K562 (cell line): ENCODE measurements at regions not wholly inside any gene's neighbourhood (a gene's known extent, or its start where the extent isn't known, plus 50 kb on each side); places are given as distances from the start of the nearest gene placed in this dataset.

ENCODE experiments used
- ARNT ChIP-seq, 2 experiments: fragments of 450-650 bp; IDR thresholded peaks; 2 replicates each; pipeline ENCODE4 v1.6.1; 2016; ENCODE audit warnings: mild to moderate bottlenecking in 1 of 2
- CTBP1 ChIP-seq: fragments of 450-650 bp; IDR thresholded peaks from 2 replicates; pipeline ENCODE4 v1.6.1; 2016; ENCODE audit warnings: borderline replicate concordance
- EP400 ChIP-seq: fragments of 450-650 bp; IDR thresholded peaks from 2 replicates; pipeline ENCODE4 v1.6.1; 2017; ENCODE audit warnings: antibody characterized with exemption, mild to moderate bottlenecking, moderate library complexity
- FOSL1 ChIP-seq: fragments of 200-800 bp; sonication (Bioruptor generic); conservative IDR thresholded peaks from 2 replicates; pipeline ENCODE4 v1.6.1; 2016; ENCODE audit warnings: missing genetic modification characterization, missing compliant biosample characterization
- HDAC2 ChIP-seq: fragments of 450-650 bp; IDR thresholded peaks from 2 replicates; pipeline ENCODE4 v1.6.1; 2016; ENCODE audit warnings: mild to moderate bottlenecking
- JUND ChIP-seq, 2 experiments: IDR thresholded peaks; 2 replicates in 1 of 2; 3 replicates in 1 of 2; pipeline ENCODE4 v1.6.1; 2011; ENCODE audit warnings: borderline replicate concordance in 2 of 2, low read depth in 2 of 2, low read length in 2 of 2, improper control_type of control experiment in 1 of 2, missing biosample characterization in 1 of 2, missing genetic modification characterization in 1 of 2, missing genetic modification reagents in 1 of 2
- MECOM ChIP-seq: fragments of 250-450 bp; sonication (Bioruptor Pico); IDR thresholded peaks from 2 replicates; pipeline ENCODE4 v1.8.0; 2022; ENCODE audit warnings: inconsistent platforms
- NBN ChIP-seq: fragments of 450-650 bp; IDR thresholded peaks from 2 replicates; pipeline ENCODE4 v1.6.1; 2016; ENCODE audit warnings: low read depth, mild to moderate bottlenecking
- NR2C1 ChIP-seq, 2 experiments: fragments of 450-650 bp; IDR thresholded peaks; 2 replicates each; pipeline ENCODE4 v1.6.1; 2017; ENCODE audit warnings: mild to moderate bottlenecking in 2 of 2, antibody characterized with exemption in 1 of 2, inconsistent platforms in 1 of 2, missing compliant biosample characterization in 1 of 2, missing genetic modification characterization in 1 of 2
- POLR2B ChIP-seq: fragments of 450-650 bp; IDR thresholded peaks from 2 replicates; pipeline ENCODE4 v1.6.1; 2018; ENCODE audit warnings: low read depth; ENCODE audit not compliant: partially characterized antibody
- RAD21 ChIP-seq, 2 experiments: fragments of 250-450 bp in 1 of 2; fragments of 450-650 bp in 1 of 2; sonication (Bioruptor Pico) in 1 of 2; formaldehyde crosslinking in 1 of 2; IDR thresholded peaks in 1 of 2; conservative IDR thresholded peaks in 1 of 2; 2 replicates each; pipeline versions ENCODE4 v1.4.0 to v1.8.0; 2020 to 2022; ENCODE audit warnings: mild to moderate bottlenecking in 2 of 2, moderate library complexity in 1 of 2
- RFX5 ChIP-seq: IDR thresholded peaks from 2 replicates; pipeline ENCODE4 v1.6.1; 2011; ENCODE audit warnings: low read depth, mild to moderate bottlenecking, improper control_type of control experiment, low read length
- SAP30 ChIP-seq: fragments of 200-600 bp; sonication (generic); IDR thresholded peaks from 2 replicates; pipeline ENCODE4 v1.6.1; 2012; ENCODE audit warnings: borderline replicate concordance, low read depth, mild to moderate bottlenecking, moderate library complexity, low read length, control low read depth, inconsistent platforms; ENCODE audit not compliant: insufficient read depth, poor library complexity, severe bottlenecking
- SRF ChIP-seq, 2 experiments: fragments of 250-450, 450-650 bp in 1 of 2; sonication (Bioruptor Pico) in 1 of 2; sonication (generic) in 1 of 2; formaldehyde crosslinking; IDR thresholded peaks; 2 replicates each; pipeline versions ENCODE4 v1.5.0 to v1.5.1; 2020 to 2022; ENCODE audit warnings: mild to moderate bottlenecking in 1 of 2, missing genetic modification reagents in 1 of 2
- SRSF1 ChIP-seq: fragments of 200-400 bp; formaldehyde crosslinking; IDR thresholded peaks from 2 replicates; pipeline ENCODE4 v1.6.1; 2017; ENCODE audit warnings: mild to moderate bottlenecking, low read depth, low read length, moderate library complexity
- SRSF3 ChIP-seq: fragments of 200-400 bp; formaldehyde crosslinking; IDR thresholded peaks from 2 replicates; pipeline ENCODE4 v1.6.1; 2016; ENCODE audit warnings: mild to moderate bottlenecking, low read length, moderate library complexity; ENCODE audit not compliant: insufficient read depth
- STAT5A ChIP-seq: IDR thresholded peaks from 2 replicates; pipeline ENCODE4 v1.6.1; 2012; ENCODE audit warnings: low read length, inconsistent platforms, borderline replicate concordance
- YY1 ChIP-seq, 3 experiments: IDR thresholded peaks; 2 replicates each; pipeline ENCODE4 v1.6.1; 2011; ENCODE audit warnings: low read length in 2 of 3, mild to moderate bottlenecking in 2 of 3, moderate library complexity in 2 of 3, borderline replicate concordance in 1 of 3, control low read depth in 1 of 3, low read depth in 1 of 3; ENCODE audit not compliant: insufficient read depth in 3 of 3, insufficient replicate concordance in 2 of 3, control insufficient read depth in 1 of 3, insufficient read length in 1 of 3; ENCODE audit errors: extremely low read depth in 1 of 3
- ZBTB1 ChIP-seq: sonication (generic); formaldehyde crosslinking; IDR thresholded peaks from 2 replicates; pipeline ENCODE4 v1.8.1; 2023; ENCODE audit warnings: missing genetic modification reagents, low read depth, mild to moderate bottlenecking, borderline replicate concordance
- TF ChIP-seq, protein P1 (sequence below): fragments of 450-650 bp; formaldehyde crosslinking; IDR thresholded peaks from 2 replicates; pipeline ENCODE4 v1.4.0; 2020; ENCODE audit warnings: mild to moderate bottlenecking, mixed read lengths
- TF ChIP-seq, protein P2 (sequence below): sonication (generic); formaldehyde crosslinking; IDR thresholded peaks from 2 replicates; pipeline ENCODE4 v1.8.0; 2023; ENCODE audit warnings: mild to moderate bottlenecking, missing genetic modification reagents

DNA sequence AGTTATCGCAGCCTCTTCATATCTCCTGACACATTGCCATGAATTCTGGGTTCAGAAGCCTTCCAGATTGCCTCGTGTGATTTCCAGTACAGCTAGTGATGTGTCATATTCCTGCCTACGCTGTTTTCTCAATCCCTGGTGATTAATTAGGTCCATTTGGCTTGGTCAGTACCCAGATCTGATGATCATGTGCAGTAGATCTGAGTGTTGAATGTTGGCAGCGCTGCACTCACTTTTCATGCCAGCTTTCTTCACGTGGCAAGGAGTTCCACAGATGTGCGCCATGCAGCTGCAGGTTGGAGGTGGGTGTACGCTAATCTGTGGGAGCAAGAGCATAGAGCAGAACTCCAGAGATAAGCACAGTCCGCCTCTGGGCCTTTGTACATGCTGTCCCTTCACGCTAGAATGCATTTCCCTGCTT is 86.9 kb upstream of the COL6A5 start (continued):
- TF ChIP-seq FOSL1 (tag) (peak; percentile 70), RAD21 (CRISPR knock-in tag; conservative IDR thresholded peaks at IDR 0.05 in 1 of 2, IDR thresholded peaks at IDR 0.05 in 1 of 2) (0 out of 4 replicates have a peak, but pooled peaks of 1 of the 2 experiments have one; percentile 6), CTBP1 (0 out of 2 replicates have a peak, but pooled peaks have one; percentile 11), POLR2B (no peak), JUND (IDR thresholded peaks at IDR 0.05; ENCODE audit: borderline replicate concordance, low read depth, low read length) (0 out of 2 replicates have a peak, but pooled peaks have one; percentile 28), JUND (tag; IDR thresholded peaks at IDR 0.05; ENCODE audit: borderline replicate concordance, low read depth, low read length) (no peak), MECOM (CRISPR knock-in tag) (no peak), YY1 (IDR thresholded peaks at IDR 0.05; ENCODE audit: borderline replicate concordance in 1 of 3, control insufficient read depth in 1 of 3, extremely low read depth in 1 of 3, insufficient read depth in 3 of 3, insufficient read length in 1 of 3, insufficient replicate concordance in 2 of 3, low read depth in 1 of 3, low read length in 2 of 3) (no peak), EP400 (no peak), NR2C1 (IDR thresholded peaks at IDR 0.05) (no peak), NR2C1 (tag; IDR thresholded peaks at IDR 0.05) (no peak), RFX5 (no peak), NBN (no peak), ARNT (IDR thresholded peaks at IDR 0.05) (no peak), SRSF1 (no peak), SAP30 (no peak), STAT5A (peak; percentile 51; the same call in 1 of the 2 replicates), SRSF3 (no peak), SRF (CRISPR knock-in tag; IDR thresholded peaks at IDR 0.05) (no peak), HDAC2 (0 out of 2 replicates have a peak, but pooled peaks have one; percentile 45), ZBTB1 (CRISPR knock-in tag) (no peak)
- TF ChIP-seq, protein P1, sequence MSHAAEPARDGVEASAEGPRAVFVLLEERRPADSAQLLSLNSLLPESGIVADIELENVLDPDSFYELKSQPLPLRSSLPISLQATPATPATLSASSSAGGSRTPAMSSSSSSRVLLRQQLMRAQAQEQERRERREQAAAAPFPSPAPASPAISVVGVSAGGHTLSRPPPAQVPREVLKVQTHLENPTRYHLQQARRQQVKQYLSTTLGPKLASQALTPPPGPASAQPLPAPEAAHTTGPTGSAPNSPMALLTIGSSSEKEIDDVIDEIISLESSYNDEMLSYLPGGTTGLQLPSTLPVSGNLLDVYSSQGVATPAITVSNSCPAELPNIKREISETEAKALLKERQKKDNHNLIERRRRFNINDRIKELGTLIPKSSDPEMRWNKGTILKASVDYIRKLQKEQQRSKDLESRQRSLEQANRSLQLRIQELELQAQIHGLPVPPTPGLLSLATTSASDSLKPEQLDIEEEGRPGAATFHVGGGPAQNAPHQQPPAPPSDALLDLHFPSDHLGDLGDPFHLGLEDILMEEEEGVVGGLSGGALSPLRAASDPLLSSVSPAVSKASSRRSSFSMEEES (CRISPR knock-in tag), result no peak
- TF ChIP-seq, protein P2, sequence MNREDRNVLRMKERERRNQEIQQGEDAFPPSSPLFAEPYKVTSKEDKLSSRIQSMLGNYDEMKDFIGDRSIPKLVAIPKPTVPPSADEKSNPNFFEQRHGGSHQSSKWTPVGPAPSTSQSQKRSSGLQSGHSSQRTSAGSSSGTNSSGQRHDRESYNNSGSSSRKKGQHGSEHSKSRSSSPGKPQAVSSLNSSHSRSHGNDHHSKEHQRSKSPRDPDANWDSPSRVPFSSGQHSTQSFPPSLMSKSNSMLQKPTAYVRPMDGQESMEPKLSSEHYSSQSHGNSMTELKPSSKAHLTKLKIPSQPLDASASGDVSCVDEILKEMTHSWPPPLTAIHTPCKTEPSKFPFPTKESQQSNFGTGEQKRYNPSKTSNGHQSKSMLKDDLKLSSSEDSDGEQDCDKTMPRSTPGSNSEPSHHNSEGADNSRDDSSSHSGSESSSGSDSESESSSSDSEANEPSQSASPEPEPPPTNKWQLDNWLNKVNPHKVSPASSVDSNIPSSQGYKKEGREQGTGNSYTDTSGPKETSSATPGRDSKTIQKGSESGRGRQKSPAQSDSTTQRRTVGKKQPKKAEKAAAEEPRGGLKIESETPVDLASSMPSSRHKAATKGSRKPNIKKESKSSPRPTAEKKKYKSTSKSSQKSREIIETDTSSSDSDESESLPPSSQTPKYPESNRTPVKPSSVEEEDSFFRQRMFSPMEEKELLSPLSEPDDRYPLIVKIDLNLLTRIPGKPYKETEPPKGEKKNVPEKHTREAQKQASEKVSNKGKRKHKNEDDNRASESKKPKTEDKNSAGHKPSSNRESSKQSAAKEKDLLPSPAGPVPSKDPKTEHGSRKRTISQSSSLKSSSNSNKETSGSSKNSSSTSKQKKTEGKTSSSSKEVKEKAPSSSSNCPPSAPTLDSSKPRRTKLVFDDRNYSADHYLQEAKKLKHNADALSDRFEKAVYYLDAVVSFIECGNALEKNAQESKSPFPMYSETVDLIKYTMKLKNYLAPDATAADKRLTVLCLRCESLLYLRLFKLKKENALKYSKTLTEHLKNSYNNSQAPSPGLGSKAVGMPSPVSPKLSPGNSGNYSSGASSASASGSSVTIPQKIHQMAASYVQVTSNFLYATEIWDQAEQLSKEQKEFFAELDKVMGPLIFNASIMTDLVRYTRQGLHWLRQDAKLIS (CRISPR knock-in tag), result no peak
